Endothelial cell (in vitro differentiated cells): ENCODE measurements at regions not wholly inside any gene's neighbourhood (a gene's known extent, or its start where the extent isn't known, plus 50 kb on each side); places are given as distances from the start of the nearest gene placed in this dataset.
A peak's percentile ranks its signal among the peaks of the same experiment; 100 is the strongest.

Experiments
- DNase-seq: peaks from one replicate; pipeline ENCODE4 v3.0.0; 2021; ENCODE audit warnings: low spot score
- H3K27ac Mint-ChIP-seq: one replicate; pipeline ENCODE4 v1.8.0; 2021; ENCODE audit warnings: mixed read lengths, inconsistent platforms; ENCODE audit not compliant: unreplicated experiment
- H3K27me3 Mint-ChIP-seq: one replicate; pipeline ENCODE4 v1.8.0; 2021; ENCODE audit warnings: mild to moderate bottlenecking, moderate library complexity, mixed read lengths, inconsistent platforms; ENCODE audit not compliant: unreplicated experiment
- H3K36me3 Mint-ChIP-seq: one replicate; pipeline ENCODE4 v1.8.0; 2021; ENCODE audit warnings: mild to moderate bottlenecking, low read depth, mixed read lengths, inconsistent platforms; ENCODE audit not compliant: unreplicated experiment
- H3K4me1 Mint-ChIP-seq: one replicate; pipeline ENCODE4 v1.8.0; 2021; ENCODE audit warnings: mild to moderate bottlenecking, mixed read lengths, inconsistent platforms; ENCODE audit not compliant: unreplicated experiment
- H3K4me3 Mint-ChIP-seq: one replicate; pipeline ENCODE4 v1.8.0; 2021; ENCODE audit warnings: mild to moderate bottlenecking, mixed read lengths, inconsistent platforms; ENCODE audit not compliant: unreplicated experiment
- H3K9me3 Mint-ChIP-seq: one replicate; pipeline ENCODE4 v1.8.0; 2021; ENCODE audit warnings: mixed read lengths, inconsistent platforms; ENCODE audit not compliant: unreplicated experiment
- TF ChIP-seq, protein P1 (sequence below): fragments of 200-600 bp; sonication (generic); IDR thresholded peaks from one replicate; pipeline ENCODE4 v1.5.0; 2021; ENCODE audit warnings: antibody characterized with exemption; ENCODE audit not compliant: unreplicated experiment

DNA sequence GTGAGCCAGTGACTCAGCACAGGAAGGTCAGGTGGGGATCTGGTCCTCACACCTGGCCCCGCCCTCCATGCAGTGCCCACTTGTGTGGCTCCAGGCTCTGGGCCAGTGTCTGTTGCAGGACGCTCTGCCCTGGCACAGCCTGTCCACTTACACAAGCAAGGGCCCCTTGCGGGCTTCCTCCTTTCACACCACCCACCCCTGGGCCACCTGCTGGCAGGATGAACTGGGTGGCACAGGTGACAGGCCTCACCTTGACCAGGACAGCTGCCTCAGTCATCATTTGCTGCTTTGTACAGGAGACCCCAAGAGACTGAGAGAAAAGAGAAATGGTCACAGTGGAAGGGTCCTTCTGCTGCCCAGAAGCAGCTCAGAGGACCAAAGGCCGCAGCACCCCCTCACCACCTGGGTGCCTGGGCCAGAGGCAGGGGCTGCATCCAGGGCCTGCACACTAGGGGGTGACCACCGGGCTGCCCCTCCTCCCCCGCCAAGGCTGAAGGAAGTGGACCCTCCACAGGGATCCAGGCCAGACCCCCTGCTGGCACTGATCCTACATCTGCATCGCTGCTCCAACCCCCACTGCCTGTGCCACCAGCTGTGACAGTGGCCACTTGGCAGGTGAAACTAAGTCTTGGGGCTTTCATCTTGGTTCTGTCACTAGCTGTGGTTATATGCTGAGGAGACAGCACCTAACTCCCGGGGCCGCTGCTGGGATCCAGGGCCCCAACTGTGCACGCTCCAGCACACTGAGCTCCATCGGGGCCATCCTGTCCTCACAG is 110.3 kb downstream of the TUBA3C start:
- DNase-seq: no peak
- Mint-ChIP-seq H3K9me3 (peaks cover 24% of the 10 kb centered on the region), H3K4me3 (peak overlapping the region; percentile 11), H3K27me3 (peaks cover 12% of the 10 kb centered on the region), H3K27ac (peak overlapping the region; percentile 5), H3K36me3 (peaks cover 17% of the 10 kb centered on the region), H3K4me1 (no peaks in the 10 kb centered on the region)
- TF ChIP-seq, protein P1, sequence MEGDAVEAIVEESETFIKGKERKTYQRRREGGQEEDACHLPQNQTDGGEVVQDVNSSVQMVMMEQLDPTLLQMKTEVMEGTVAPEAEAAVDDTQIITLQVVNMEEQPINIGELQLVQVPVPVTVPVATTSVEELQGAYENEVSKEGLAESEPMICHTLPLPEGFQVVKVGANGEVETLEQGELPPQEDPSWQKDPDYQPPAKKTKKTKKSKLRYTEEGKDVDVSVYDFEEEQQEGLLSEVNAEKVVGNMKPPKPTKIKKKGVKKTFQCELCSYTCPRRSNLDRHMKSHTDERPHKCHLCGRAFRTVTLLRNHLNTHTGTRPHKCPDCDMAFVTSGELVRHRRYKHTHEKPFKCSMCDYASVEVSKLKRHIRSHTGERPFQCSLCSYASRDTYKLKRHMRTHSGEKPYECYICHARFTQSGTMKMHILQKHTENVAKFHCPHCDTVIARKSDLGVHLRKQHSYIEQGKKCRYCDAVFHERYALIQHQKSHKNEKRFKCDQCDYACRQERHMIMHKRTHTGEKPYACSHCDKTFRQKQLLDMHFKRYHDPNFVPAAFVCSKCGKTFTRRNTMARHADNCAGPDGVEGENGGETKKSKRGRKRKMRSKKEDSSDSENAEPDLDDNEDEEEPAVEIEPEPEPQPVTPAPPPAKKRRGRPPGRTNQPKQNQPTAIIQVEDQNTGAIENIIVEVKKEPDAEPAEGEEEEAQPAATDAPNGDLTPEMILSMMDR: no peak

DNA sequence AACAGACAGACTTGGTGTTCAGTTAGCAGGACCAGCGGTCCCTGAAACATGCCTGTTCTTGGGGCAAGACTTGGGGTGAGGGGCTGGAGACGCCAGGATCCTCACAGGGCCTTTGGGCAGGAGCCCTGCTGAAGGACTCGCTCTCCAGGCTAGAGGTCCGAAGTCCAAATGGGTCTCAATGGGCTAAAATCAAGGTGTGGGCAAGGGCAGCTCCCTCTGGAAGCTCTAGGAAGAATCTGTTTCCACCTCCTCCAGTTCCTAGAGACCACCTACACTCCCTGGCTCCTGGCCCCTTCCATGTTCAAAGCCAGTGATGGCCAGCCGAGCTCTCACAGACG is 111.3 kb downstream of the TUBA3C start:
- DNase-seq: no peak
- Mint-ChIP-seq H3K27ac (no peak overlapping the region), H3K36me3 (peaks cover 17% of the 10 kb centered on the region), H3K4me1 (no peaks in the 10 kb centered on the region), H3K27me3 (peaks cover 12% of the 10 kb centered on the region), H3K9me3 (peaks cover 27% of the 10 kb centered on the region), H3K4me3 (no peak overlapping the region)
- TF ChIP-seq, protein P1: no peak

DNA sequence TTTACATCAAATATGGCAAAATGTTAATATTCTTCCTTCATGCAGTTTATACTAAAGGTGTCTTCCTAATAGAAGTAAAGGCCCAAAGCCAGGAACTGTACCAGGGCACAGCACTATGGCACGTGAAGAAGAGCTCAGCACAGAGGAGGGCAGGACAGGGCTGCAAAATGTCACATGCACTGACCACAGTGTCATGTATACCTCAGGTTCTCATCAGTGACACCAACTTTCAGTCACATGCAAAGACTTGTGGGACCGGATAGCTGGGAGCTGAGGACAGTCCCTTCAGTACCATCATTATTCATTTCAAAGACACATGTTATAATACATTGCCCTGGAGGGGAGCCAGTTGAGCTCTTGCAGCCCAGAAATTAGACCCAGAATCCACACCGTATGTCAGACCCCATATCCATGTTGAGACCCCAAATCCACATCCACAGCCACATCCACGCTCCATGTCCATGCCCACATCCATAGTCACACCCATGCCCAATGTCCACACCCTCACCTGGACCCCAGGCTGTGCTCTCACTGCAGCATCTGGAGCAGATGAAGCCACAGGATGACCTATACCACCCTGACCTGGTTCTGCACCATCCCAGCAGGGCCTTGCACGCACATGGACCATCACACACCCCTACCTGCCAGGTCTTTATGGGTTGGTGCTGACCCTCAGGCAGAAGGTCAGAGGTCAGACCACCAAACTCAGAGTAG is 111.8 kb downstream of the TUBA3C start:
- H3K27ac Mint-ChIP-seq: no peak overlapping the region
- TF ChIP-seq, protein P1: no peak
- H3K36me3 Mint-ChIP-seq: peaks cover 17% of the 10 kb centered on the region
- no peak overlapping the region for H3K4me3 Mint-ChIP-seq
- peaks cover 26% of the 10 kb centered on the region for H3K9me3 Mint-ChIP-seq
- no peak for DNase-seq
- H3K27me3 Mint-ChIP-seq: peaks cover 12% of the 10 kb centered on the region
- H3K4me1 Mint-ChIP-seq: no peaks in the 10 kb centered on the region

DNA sequence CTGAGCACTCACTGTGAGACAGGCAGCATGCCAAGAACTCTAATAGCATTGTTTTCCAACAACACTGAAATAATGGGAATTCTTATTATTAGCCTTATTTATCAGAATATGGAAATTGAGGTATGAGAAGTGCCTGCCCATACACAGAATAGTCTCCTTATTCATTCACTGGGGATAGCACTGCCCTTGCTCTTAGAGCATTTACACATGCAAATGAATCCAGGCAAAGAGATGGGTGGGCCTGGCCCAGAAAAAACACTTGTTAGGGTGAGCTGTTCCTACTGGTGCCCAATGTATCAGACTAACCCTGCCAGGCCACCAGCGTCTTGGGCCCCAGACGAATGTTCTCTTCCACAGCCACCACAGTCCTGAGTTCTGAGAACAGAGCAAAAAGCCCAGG is 112.9 kb downstream of the TUBA3C start:
- Mint-ChIP-seq H3K4me1 (no peaks in the 10 kb centered on the region), H3K27me3 (peaks cover 12% of the 10 kb centered on the region), H3K9me3 (peaks cover 30% of the 10 kb centered on the region), H3K36me3 (peaks cover 16% of the 10 kb centered on the region), H3K4me3 (no peak overlapping the region), H3K27ac (no peak overlapping the region)
- TF ChIP-seq, protein P1: no peak
- no peak for DNase-seq

DNA sequence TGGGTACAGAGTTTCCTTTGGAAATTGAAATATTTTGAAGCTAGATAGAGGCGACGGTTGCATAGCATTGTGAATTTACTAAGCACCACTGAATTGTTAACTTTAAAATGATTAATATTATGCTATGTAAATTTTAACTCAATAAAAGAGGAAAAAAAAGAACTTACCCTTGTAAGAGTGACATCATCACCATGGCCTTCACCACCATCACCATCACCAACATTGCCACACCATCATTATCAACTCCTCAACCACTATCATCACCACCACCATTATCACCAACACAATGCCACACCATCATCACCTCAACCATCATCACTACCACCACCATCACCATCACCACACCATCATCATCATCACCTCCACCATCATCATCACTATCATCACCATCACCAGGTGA is 113.9 kb downstream of the TUBA3C start:
- H3K4me1 Mint-ChIP-seq: no peaks in the 10 kb centered on the region
- peaks cover 35% of the 10 kb centered on the region for H3K9me3 Mint-ChIP-seq
- TF ChIP-seq, protein P1: no peak

More for the DNA sequence above, 113.9 kb downstream of the TUBA3C start:
- Mint-ChIP-seq H3K27ac (no peak overlapping the region), H3K36me3 (peaks cover 16% of the 10 kb centered on the region), H3K4me3 (no peak overlapping the region), H3K27me3 (peaks cover 12% of the 10 kb centered on the region)
- DNase-seq: no peak
